Lower lobe of right lung (tissue), 2 donors: ENCODE measurements at regions not wholly inside any gene's neighbourhood (a gene's known extent, or its start where the extent isn't known, plus 50 kb on each side); places are given as distances from the start of the nearest gene placed in this dataset.
A peak's percentile ranks its signal among the peaks of the same experiment; 100 is the strongest.
"Not testable (repeated sequence)": the region's sequence is repeated elsewhere in the genome, so short reads cannot be mapped to it uniquely, and the experiment has no call there.

ENCODE experiments used
- ATAC-seq, 2 donors: fragments of 200-7000 bp; cut with Tn5 transposase; one replicate each; pipeline ENCODE4 v1.9.1; 2020 to 2022; ENCODE audit warnings: mild to moderate bottlenecking in 2 of 2, moderate library complexity in 2 of 2
- DNase-seq: peaks from one replicate; pipeline ENCODE4 v3.0.0-alpha.2; 2020
- H3K27ac ChIP-seq: fragments of 200-600 bp; one replicate; pipeline ENCODE4 v1.8.0; 2022
- H3K27me3 ChIP-seq: fragments of 200-600 bp; one replicate; pipeline ENCODE4 v1.8.0; 2022; ENCODE audit warnings: low read depth
- H3K36me3 ChIP-seq: fragments of 200-600 bp; one replicate; pipeline ENCODE4 v1.8.0; 2022; ENCODE audit warnings: mild to moderate bottlenecking
- H3K4me1 ChIP-seq: fragments of 200-600 bp; one replicate; pipeline ENCODE4 v1.8.0; 2022
- H3K4me3 ChIP-seq: fragments of 200-600 bp; one replicate; pipeline ENCODE4 v1.8.0; 2022; ENCODE audit warnings: mild to moderate bottlenecking
- H3K9me3 ChIP-seq: fragments of 200-600 bp; one replicate; pipeline ENCODE4 v1.8.0; 2022
- intact Hi-C: fragments of 100-400 bp; cut with DNase I; formaldehyde crosslinking; loops from one replicate; pipeline ENCODE4 v1.11.0; 2022
- donor health status: DM: no; HTN: yes; CAD: no; lungs with severe emphysema.

DNA sequence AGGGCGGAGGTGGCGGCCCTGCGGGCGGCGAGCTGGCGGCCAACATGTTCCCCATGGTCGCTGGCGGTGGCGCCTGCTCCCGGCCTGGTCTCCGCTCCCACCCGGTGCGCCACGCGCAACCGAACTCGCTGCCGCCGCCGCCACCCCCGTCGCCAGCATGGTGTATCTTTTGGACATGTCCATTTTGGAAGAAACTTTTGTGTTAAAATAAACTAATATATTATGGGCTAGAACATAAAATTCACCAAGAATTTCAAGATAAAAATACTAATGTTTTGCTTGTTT is 165.5 kb downstream of the POTEM start:
- H3K36me3 ChIP-seq, H3K27ac ChIP-seq, DNase-seq, H3K27me3 ChIP-seq, H3K4me1 ChIP-seq, intact Hi-C loops, H3K4me3 ChIP-seq, H3K9me3 ChIP-seq: not testable (repeated sequence)
- ATAC-seq, result peak in 1 of 2 donors; percentile 53

DNA sequence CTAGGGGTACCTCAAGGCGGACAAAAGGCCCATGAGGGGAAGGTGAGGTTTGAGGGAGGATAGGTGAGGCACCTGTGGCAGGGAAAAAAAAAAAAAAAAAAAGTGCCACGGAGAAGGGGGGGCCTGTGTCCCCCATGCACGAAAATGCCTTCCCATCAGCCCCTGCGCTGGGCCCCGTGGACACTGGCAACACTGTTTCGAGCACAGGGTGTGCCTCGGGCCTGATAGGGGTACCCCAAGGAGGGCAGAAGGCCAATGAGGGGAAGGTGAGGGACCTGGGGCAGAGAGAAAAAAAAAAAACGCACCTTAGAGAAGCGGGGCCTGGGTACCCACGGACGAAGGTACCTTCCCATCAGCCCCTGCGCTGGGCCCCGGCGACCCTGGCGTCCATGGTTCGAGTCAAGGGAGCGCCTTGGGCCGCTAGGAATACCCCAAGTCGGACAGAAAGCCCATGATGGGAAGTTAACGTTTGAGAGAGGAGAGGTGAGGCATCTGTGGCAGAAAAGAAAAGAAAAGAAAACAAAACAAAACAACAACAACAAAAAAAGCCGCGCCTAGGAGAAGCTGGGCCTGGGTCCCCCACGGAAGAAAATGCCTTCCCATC is 190.0 kb downstream of the POTEM start:
- DNase-seq, H3K9me3 ChIP-seq, H3K4me3 ChIP-seq, H3K27me3 ChIP-seq, H3K4me1 ChIP-seq, H3K36me3 ChIP-seq, H3K27ac ChIP-seq, intact Hi-C loops: not testable (repeated sequence)
- ATAC-seq, result peak in 1 of 2 donors; percentile 48

DNA sequence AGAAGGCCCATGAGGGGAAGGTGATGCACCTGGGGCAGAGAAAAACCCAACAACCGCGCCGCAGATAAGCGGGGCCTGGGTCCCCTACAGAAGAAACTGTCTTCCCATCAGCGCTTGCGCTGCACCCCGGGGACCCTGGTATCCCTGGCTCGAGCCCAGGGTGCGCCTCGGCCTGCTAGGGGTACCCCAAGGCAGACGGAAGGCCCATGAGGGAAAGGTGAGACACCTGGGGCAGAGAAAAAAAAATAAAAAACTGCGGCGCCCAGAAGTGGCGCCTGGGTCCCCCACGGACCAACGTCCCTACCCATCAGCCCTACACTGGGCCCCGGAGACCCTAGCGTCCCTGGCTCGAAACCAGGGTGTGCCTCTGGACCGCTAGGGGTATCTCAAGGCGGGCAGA is 190.8 kb downstream of the POTEM start:
- H3K4me1 ChIP-seq, intact Hi-C loops, H3K36me3 ChIP-seq, ATAC-seq, H3K4me3 ChIP-seq, H3K27ac ChIP-seq, H3K27me3 ChIP-seq, DNase-seq, H3K9me3 ChIP-seq: not testable (repeated sequence)

DNA sequence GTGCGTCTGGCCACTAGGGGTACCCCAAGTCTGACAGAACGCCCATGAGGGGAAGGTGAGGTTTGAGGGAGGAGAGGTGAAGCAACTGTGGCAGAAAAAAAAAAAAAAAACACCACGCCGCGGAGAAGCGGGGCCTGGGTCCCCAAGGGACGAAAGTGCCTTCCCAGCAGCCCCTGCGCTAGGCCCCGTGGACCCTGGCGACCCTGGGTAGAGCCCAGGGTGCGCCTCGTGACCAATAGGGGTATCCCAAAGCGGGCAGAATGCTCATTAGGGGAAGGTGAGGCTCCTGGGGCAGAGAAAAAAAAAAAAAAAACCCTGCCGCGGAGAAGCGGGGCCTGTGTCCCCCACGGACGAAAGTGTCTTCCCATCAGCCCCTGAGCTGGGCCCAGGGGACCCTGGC is 191.4 kb downstream of the POTEM start:
- DNase-seq, H3K4me1 ChIP-seq, H3K9me3 ChIP-seq, ATAC-seq, H3K27me3 ChIP-seq, H3K36me3 ChIP-seq, H3K27ac ChIP-seq, H3K4me3 ChIP-seq, intact Hi-C loops: not testable (repeated sequence)

DNA sequence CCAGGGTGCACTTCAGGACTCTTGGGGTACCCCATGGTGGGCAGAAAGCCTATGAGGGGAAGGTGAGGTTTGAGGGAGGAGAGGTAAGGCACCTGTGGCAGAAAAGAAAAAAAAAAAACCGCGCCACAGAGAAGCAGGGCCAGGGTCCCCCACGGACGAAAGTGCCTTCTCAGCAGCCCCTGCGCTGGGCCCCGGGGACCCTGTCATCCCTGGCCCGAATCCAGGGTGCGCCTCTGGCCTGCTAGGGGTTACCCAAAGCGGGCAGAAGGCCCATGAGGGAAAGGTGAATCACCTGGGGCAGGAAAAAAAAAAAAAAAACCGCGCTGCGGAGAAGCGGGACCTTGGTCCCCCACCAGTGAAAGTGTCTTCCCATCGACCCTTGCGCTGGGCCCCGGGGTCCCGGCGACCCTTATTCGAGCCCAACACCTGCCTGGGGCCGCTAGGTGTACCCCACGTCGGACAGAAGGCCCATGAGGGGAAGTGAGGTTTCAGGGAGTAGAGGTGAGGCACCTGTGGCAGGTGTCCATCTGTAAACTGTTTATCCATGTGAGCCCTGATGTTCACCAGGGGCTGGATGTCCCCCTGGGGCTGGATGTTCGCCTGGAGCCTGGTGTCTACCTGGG is 191.9 kb downstream of the POTEM start:
- H3K4me3 ChIP-seq, H3K4me1 ChIP-seq, H3K27ac ChIP-seq, H3K27me3 ChIP-seq, ATAC-seq, DNase-seq, H3K9me3 ChIP-seq, H3K36me3 ChIP-seq, intact Hi-C loops: not testable (repeated sequence)

DNA sequence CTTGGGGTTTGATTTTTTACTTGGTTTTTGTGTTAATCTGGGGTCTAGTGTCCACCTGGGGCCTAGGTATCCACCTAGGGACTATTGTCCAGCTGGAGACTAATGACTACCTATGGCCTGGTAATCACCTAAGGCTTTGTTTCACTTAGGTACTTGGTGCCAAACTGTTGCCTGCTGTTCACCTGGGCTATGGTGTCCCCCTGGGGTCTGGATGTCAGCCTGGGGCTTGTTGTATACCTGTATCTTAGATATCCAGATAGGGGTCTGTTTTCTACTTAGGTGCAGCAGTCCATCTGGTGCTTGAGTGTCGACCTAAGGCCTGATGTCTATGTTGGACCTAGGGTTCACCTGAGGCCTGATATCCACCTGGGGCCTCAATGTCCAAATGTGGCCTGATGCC is 193.1 kb downstream of the POTEM start:
- H3K27me3 ChIP-seq, H3K4me1 ChIP-seq, intact Hi-C loops, ATAC-seq, DNase-seq, H3K9me3 ChIP-seq, H3K27ac ChIP-seq, H3K4me3 ChIP-seq, H3K36me3 ChIP-seq: not testable (repeated sequence)

DNA sequence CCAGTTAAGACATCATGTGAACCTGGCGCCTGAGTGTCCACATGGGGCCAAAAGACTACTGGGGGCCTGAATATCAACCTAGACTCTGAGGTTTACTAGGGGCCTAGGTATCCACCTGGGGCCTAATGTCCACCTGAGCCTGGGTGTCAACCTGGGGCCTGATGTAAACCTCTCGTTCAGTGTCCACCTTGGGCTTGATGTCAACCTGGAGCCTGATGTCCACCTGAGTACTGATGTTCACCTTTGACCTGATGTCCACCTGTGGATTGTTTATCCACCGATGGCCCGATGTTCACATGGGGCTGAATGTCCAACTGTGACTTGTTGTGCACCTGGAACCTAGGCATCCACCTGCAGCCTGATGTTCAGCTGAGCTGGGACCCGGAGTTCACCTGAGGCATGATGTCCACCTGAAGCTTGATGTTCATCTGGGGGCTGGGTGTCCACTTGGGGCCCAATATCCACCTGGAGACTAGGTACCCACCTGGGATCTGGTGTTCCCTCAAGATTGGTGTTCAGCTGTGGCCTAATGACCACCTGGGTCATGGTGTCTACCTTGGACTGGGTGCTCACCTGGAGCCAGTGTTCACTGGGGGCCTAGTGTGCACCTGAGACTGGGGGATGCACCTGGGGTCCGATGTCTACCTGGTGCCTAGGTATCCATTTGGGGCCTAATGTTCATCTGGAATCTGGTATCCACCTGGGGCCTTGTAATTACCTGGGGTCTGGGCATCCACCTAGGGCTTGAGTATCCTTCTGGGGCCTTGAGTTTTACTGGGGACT is 194.2 kb downstream of the POTEM start:
- H3K27me3 ChIP-seq, H3K4me3 ChIP-seq, ATAC-seq, H3K4me1 ChIP-seq, H3K27ac ChIP-seq, intact Hi-C loops, H3K36me3 ChIP-seq, H3K9me3 ChIP-seq: not testable (repeated sequence)
- peak; percentile 50 for DNase-seq

DNA sequence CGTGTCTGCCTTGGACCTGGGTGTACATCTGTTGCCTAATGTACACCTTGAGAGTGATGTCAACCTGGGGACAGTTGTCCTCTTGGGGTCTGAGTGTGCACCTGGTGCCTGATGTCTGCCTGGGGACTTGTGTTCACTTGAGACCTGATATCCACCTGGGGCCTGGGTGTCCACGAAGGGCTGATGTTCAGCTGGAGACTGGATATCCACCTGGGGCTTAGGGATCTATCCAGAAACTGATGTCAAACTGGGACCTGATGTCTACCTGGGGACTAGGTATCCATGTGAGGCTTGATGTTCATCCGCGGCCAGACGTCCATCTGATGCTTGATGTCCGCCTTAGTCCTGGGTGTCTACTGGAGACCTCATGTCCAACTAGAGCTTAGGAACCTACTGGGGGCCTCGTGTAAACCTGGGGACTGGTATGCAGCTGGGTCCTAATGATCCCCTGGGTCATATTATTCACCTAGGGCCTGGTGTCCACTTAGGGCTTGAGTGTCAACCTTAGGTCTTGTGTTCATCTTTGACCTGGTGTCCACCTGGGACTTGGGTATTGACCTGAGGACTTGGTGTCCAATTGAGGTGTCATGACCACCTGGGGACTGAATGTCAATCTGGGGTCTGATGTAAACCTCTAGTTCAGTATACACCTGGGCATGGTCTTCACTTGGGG is 194.9 kb downstream of the POTEM start:
- H3K27me3 ChIP-seq, H3K9me3 ChIP-seq, H3K4me3 ChIP-seq, H3K4me1 ChIP-seq, intact Hi-C loops, DNase-seq, H3K27ac ChIP-seq, H3K36me3 ChIP-seq, ATAC-seq: not testable (repeated sequence)

DNA sequence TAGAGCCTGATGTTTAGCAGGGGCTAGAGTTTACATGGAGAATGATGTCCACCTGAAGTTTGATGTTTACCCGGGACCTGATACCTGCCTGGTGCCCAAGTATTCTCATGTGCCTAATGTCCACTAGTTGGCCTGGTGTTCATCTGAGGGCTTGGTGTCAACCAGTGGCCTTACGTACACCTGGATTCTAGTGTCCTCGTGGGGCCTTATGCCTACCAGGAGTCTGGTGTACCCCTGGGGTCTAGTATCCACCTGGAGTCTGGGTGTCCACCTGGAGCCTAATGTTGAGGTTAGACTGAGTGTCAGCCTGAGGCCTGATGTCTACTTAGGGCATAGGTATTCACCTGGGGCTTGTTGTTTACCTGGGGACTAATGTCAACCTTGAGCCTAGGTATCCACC is 195.7 kb downstream of the POTEM start:
- H3K27me3 ChIP-seq, H3K9me3 ChIP-seq, H3K27ac ChIP-seq, H3K4me1 ChIP-seq, H3K4me3 ChIP-seq, DNase-seq, H3K36me3 ChIP-seq, ATAC-seq, intact Hi-C loops: not testable (repeated sequence)

DNA sequence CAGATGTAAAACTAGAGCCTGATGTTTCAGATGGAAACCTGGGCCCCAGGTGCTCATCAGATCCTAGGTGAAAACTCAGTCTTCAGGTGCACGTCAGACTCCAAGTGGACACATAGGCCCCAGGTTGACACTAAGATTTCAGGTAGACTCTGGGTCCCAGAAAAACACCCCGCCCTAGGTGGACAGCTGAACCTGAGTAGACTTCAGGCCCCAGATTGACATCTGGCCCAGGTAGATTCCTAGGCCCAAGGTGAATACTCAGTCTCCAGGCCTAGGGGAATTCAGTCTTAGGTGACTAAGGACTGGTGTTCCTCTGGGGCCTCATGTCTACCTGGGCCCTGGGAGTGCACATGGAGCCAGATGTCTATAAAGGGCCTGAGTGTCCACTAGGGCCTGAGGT is 196.7 kb downstream of the POTEM start:
- H3K36me3 ChIP-seq, H3K27ac ChIP-seq, H3K4me1 ChIP-seq, intact Hi-C loops, H3K4me3 ChIP-seq, ATAC-seq, H3K9me3 ChIP-seq, H3K27me3 ChIP-seq, DNase-seq: not testable (repeated sequence)

DNA sequence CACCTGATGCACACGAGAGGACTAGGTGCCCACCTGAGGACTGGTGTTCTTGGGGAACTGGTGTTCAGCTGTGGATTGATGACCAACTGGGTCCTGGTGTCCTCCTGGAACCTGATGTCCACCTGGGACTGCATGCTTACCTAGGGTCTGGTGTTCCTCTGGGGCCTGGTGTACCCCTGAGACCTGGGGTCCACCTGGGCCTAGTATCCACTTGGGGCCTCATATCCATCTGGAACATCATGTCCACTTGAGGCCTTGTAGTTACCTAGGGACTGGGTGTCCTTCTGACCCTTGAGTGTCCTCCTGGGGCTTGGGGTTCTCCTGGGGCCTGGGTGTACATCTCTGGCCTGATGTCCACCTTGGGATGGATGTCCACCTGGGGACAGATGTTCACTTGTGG is 197.2 kb downstream of the POTEM start:
- ATAC-seq, intact Hi-C loops, H3K27ac ChIP-seq, H3K36me3 ChIP-seq, H3K27me3 ChIP-seq, H3K9me3 ChIP-seq, H3K4me3 ChIP-seq, DNase-seq, H3K4me1 ChIP-seq: not testable (repeated sequence)

DNA sequence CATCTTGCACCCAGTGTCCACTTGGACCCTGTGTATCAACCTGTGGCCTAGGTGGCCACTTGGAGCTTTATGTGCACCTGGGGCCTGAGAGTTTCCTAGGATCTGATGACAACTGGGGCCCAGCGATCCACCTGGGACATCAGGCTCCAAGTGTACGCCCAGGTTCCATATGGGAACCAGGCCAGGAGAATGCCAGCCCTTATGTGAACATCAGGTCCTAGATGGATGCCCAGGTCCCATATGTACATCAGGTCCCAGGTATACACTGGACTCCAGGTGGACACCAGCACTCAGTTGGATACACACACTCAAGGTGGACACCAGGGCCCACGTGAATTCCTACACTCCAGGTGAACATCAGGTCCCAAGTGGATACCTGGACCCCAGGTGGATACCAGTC is 198.8 kb downstream of the POTEM start:
- H3K9me3 ChIP-seq, intact Hi-C loops, H3K4me3 ChIP-seq, H3K27me3 ChIP-seq, H3K36me3 ChIP-seq, ATAC-seq, H3K27ac ChIP-seq, H3K4me1 ChIP-seq, DNase-seq: not testable (repeated sequence)

DNA sequence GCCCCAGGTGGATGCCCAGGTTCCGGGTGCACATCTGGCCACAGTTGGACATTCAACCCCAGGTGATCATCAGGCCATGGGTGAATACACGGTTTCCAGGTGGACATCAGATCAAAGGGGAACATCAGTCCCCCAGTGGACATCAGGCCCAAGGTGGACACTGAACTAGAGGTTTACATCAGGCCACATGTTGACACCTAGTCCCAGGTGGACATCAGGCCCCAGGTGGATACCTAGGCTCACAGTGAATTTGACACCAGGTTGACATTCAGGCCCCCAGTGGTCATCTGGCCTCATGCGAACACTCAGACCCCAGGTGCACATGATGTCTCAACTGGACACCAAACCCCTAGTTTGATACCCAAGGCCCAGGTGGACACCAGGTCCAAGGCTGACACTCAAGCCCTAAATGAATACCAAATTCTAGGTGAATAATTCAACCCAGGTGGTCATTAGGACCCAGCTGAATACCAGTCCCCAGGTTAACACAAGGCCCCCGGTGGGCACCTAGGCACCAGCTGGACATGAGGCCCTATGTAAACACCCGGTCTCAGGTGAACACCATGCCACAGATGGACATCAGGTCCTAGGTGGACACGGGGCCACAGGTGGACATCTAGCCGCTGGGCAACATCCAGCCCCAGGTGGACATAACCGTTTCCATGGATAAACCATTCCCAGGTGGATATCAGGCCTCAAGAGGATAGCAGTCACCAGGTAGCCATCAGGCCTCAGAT is 200.4 kb downstream of the POTEM start:
- H3K27ac ChIP-seq, intact Hi-C loops, DNase-seq, H3K36me3 ChIP-seq, H3K27me3 ChIP-seq, H3K9me3 ChIP-seq, H3K4me1 ChIP-seq, ATAC-seq, H3K4me3 ChIP-seq: not testable (repeated sequence)
